Superior temporal gyrus (tissue), 1 donor: ENCODE measurements at regions not wholly inside any gene's neighbourhood (a gene's known extent, or its start where the extent isn't known, plus 50 kb on each side); places are given as distances from the start of the nearest gene placed in this dataset.

ENCODE experiments used
- DNase-seq: peaks from one replicate; pipeline ENCODE4 v3.0.0-alpha.2; 2016; ENCODE audit errors: extremely low spot score

DNA sequence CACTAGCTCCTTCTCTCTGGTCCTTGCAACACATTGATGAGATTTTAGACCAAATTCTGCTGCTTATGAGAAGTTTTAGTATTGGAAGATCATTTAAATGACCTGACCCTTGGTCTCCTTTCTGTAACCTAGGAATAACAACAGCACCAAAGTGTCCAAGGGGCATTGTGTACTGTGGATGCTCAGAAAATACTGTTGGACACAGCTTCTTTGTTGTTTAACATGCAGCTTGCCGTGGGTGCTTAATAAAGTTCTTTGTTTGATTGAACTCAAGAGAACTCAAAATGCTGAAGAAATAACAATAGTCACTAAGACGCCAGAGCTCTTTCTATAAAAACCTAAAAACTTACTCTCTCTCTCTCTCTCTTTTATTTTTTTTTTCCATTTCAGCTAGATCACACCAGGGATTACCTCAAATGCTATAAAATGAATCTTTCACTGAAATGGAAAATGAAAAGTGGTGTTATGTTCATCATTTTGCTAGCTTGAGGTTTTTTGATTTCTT lies 548.9 kb upstream of the CDH8 start:
- DNase-seq, result peak; percentile 79

- DNase-seq, result peak; percentile 29
These were observed 547.2 kb upstream of the CDH8 start for GRCh38 chr16:62583414-62583813.

DNA sequence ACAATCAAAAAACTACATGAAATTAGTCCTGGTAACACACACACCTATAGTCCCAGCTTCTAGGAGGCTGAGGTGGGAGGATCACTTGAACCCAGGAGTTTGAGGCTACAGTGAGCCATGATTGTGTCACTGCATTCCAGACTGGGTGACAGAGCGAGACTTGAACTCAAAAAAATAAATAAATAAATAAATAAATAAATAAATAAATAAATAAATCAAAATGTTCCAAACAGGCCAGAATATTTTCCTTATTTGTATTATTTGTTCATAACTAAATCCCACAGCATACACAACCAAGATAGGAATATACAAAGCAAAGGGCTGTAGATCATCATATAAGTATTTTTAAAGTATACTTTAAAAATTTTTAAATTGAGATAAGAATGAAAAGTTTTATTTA lies 537.2 kb upstream of the CDH8 start:
- DNase-seq, result no peak

DNA sequence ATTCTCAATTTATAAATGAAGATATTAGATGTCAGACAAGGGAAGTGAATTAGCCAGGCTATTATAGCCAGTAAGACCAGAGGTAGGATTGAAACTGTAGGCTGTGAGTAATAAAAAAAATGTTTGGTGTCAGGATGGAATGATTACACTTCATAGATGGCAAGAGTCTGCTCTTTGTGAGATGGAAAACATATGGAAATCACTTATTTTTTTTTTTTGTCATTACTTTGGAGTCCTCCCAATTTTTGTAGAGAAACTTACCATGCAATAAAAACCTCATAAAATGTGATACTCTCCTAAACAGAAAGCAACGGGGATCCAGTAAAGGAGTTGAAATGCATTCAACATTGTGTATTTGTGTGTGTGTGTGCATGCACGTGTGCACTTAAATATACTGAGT lies 532.7 kb upstream of the CDH8 start:
- DNase-seq, result no peak

GRCh38 chr16:62565706-62566105 lies 529.5 kb upstream of the CDH8 start:
- DNase-seq, result no peak

- DNase-seq, result no peak
These were observed 528.1 kb upstream of the CDH8 start for GRCh38 chr16:62564291-62564690.

DNA sequence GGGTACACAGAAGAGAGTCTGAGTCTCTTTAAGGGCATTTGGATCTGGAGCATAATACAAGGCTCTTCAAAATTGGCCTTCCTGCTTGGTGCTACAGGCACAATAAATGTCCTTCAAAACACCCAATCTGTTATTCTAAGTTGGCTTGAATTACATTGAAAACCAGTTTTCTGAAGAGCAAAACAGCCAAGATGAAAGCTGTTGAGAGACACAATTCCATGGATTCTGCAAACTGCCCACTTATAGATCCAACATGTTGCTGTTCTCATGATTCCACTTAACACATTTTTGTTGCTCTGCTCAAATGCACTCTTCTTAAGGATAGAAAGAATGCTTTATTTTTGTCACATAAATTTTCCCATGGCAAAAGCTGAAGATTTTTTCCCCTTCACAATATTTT lies 525.9 kb upstream of the CDH8 start:
- DNase-seq, result no peak

DNA sequence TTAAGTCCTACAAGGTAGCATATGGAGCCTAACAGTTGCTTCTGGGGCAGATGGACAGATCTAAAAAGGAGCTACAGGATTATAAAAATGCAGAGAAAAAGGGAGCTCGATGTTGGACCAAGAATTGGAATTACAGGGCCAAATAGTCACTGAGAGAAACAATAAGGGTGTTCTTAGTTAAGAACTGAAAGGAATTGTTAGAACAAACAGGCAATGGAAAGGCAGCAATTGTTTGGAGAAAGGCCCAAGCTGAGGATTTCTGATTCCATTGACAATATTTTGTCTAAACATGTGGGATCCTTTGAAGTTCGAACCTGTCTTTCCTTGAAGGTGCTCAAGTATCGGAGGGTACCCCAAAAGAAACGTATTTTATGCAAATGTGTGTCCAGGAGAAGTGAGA lies 513.6 kb upstream of the CDH8 start:
- peak; percentile 71 for DNase-seq

- no peak for DNase-seq
These were observed 511.9 kb upstream of the CDH8 start for GRCh38 chr16:62548095-62548494.

DNA sequence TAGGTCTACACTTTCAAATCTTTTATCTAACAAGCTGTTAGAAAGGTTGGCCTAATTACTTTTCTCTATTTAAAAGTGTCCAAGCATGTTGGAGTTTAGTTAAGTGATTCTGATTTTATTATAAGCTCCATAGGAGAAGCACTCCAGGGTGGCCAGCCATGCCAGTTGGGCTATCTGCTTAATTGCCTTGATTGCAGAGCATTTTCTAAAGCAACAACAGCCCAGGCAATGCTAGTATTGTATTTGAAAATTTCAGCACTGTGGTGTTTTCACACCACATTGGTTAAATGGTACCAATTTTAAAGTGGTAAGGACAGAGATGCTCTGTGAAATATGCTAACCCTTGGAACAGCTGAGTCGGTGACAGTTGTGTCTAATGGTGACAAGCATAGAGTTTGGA lies 510.5 kb upstream of the CDH8 start:
- DNase-seq, result no peak

DNA sequence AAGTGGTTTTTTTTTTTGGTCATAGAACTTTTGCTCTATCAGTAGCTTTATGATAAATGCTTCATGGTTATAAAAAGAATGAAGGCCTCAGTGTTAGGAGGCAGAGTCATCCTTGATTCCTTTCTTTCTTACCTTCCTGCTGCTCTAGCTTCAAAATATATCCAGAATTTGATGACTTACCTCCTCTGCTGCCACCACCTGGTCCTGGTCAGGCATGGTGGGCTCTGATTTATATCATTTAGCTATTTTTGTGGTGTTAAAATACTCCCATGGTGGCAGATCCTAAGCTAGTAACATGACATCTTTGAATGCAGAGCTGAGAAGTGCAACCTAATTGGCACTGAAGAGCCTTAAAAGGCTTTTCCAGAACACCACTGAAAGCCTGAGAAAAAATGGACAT lies 508.8 kb upstream of the CDH8 start:
- DNase-seq, result no peak

DNA sequence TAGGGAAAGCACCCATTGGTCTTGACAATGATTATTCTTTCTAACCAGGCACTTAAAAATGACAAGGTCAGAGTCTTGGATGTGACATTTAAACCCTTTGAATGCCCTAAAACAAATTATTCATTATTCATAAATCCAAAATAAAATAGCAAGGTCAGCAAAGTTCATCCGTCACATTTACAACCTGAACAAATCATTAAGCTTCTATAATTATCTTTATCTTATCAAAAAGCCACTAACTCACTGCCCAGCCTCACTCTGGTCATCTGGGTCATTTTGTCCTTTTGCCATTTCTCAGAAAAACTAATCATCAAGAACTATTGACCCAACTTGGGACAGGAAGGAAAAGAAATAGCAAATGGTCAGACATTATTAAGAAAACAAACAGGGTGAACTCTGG lies 507.3 kb upstream of the CDH8 start:
- no peak for DNase-seq

GRCh38 chr16:62539657-62540056 lies 503.4 kb upstream of the CDH8 start:
- no peak for DNase-seq

DNA sequence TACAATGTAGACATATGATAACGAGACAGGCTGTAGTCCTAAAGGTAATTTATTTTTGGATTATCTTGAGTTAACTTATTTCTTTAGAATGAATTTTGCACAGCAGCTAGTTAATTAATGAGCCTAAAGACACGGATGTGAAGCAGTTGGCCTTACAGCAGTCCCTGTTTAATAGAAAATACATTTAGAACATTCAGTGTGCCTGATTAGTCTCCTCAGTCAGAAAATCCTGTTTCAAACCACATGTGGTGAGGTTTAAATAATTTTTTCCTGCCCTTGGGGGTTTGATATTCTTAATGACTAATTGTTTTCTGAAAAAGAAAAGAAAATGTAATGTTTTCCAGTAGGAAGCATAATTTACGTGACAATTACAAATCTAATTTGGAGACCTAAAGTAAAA lies 494.2 kb upstream of the CDH8 start:
- DNase-seq, result no peak

GRCh38 chr16:62516001-62516400 lies 479.8 kb upstream of the CDH8 start:
- no peak for DNase-seq

DNA sequence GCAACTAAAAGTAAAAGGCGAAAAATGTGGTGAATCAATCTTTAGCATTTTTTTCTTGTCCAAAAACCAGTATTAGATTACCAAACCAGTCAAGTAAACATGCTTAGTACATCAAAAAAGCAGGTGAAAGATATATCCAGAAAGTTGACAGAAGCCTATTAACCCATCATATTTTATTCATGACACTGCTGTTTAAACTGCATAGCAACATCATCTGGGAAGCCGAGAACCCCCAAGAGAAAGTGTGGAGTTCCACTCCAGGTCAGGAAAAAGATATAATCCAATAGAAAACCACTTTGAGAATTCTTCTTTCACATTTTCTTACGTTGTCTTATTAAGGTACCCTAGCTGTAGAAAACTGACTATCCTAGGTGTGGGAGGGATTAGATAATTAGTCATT lies 466.8 kb upstream of the CDH8 start:
- DNase-seq, result no peak

DNA sequence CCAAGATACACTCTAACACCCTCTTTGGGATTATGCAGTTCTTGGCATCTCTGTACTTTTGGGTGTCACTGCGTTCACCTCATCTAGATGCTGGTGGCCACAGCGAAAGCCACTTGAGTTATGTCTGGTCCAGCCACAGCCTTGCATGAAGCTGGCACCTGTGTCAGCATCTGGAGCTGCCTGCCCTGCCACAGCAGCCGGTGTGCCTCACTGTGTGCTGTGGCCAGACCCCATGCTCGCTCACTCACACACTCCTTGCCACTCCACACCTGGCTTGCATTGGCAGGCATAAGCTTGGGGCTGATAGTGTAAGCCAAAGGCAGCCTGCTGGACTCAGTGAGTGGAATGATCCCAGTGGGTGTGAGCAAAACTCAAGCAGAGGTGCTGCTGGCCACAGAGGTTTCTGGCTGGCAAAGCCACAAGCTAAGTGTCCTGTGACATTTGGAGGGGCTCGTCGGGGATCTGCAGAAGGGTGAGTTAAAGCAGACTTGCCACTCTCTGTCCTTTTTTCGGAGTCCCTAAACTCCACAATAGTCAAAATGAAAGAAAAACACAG lies 442.7 kb upstream of the CDH8 start:
- no peak for DNase-seq

GRCh38 chr16:62477796-62478195 lies 441.6 kb upstream of the CDH8 start:
- no peak for DNase-seq

GRCh38 chr16:62475573-62475972 lies 439.3 kb upstream of the CDH8 start:
- no peak for DNase-seq

GRCh38 chr16:62462971-62463370 lies 426.7 kb upstream of the CDH8 start:
- no peak for DNase-seq

- no peak for DNase-seq
These were observed 414.1 kb upstream of the CDH8 start for GRCh38 chr16:62450291-62450690.

- DNase-seq, result no peak
These were observed 409.7 kb upstream of the CDH8 start for GRCh38 chr16:62445909-62446308.

- no peak for DNase-seq
These were observed 388.0 kb upstream of the CDH8 start for GRCh38 chr16:62424206-62424605.

- DNase-seq, result no peak
These were observed 372.5 kb upstream of the CDH8 start for GRCh38 chr16:62408760-62409159.
